GM12878 (cell line): ENCODE measurements at regions not wholly inside any gene's neighbourhood (a gene's known extent, or its start where the extent isn't known, plus 50 kb on each side); places are given as distances from the start of the nearest gene placed in this dataset.
"Not testable (repeated sequence)": the region's sequence is repeated elsewhere in the genome, so short reads cannot be mapped to it uniquely, and the experiment has no call there.

Experiments
- ETV6 ChIP-seq, 2 experiments: fragments of 450-650 bp in 1 of 2; IDR thresholded peaks in 1 of 2; conservative IDR thresholded peaks in 1 of 2; 2 replicates each; pipeline ENCODE4 v1.6.1; 2014; ENCODE audit warnings: antibody characterized with exemption in 1 of 2, borderline replicate concordance in 1 of 2, low read depth in 1 of 2, mild to moderate bottlenecking in 1 of 2, moderate library complexity in 1 of 2
- POLR2A ChIP-seq: IDR thresholded peaks from 2 replicates; pipeline ENCODE4 v1.6.1; 2011; ENCODE audit warnings: low read depth, mild to moderate bottlenecking, low read length
- SIN3A ChIP-seq: IDR thresholded peaks from 2 replicates; pipeline ENCODE4 v1.6.1; 2012; ENCODE audit warnings: low read depth, low read length, improper control_type of control experiment
- SKIL ChIP-seq: fragments of 450-650 bp; IDR thresholded peaks from 2 replicates; pipeline ENCODE4 v1.6.1; 2017; ENCODE audit warnings: mild to moderate bottlenecking, low read depth, inconsistent platforms; ENCODE audit not compliant: poor library complexity, severe bottlenecking
- SUPT20H ChIP-seq: IDR thresholded peaks from 2 replicates; pipeline ENCODE4 v1.6.1; 2011; ENCODE audit warnings: low read depth, mild to moderate bottlenecking, low read length, moderate library complexity, borderline replicate concordance; ENCODE audit not compliant: control insufficient read depth
- SUZ12 ChIP-seq: fragments of 200-600 bp; sonication (generic); IDR thresholded peaks from one replicate; pipeline ENCODE4 v1.6.1; 2018; ENCODE audit warnings: antibody characterized with exemption, mild to moderate bottlenecking; ENCODE audit not compliant: unreplicated experiment
- TAF1 ChIP-seq: IDR thresholded peaks from 2 replicates; pipeline ENCODE4 v1.6.1; 2011; ENCODE audit warnings: mild to moderate bottlenecking, low read depth, low read length, borderline replicate concordance
- TCF12 ChIP-seq: IDR thresholded peaks from 2 replicates; pipeline ENCODE4 v1.6.1; 2011; ENCODE audit warnings: low read depth, mild to moderate bottlenecking, low read length
- TF ChIP-seq, protein P1 (sequence below), 3 experiments: IDR thresholded peaks in 2 of 3; conservative IDR thresholded peaks in 1 of 3; 2 replicates each; pipeline ENCODE4 v1.5.1; 2011; ENCODE audit warnings: low read depth in 3 of 3, low read length in 3 of 3, mild to moderate bottlenecking in 3 of 3, control low read depth in 2 of 3, moderate library complexity in 2 of 3, inconsistent platforms in 1 of 3, mixed read lengths in 1 of 3; ENCODE audit not compliant: control insufficient read depth in 2 of 3, insufficient read depth in 1 of 3; ENCODE audit errors: extremely low read depth in 1 of 3
- TF ChIP-seq, protein P2 (sequence below): fragments of 450-650 bp; IDR thresholded peaks from 2 replicates; pipeline ENCODE4 v1.6.1; 2014; ENCODE audit warnings: mild to moderate bottlenecking

GRCh38 chr2:77592955-77593354 is 70.8 kb upstream of the LRRTM4 start:
- TF ChIP-seq SUZ12; POLR2A; SUPT20H; SKIL; TAF1; SIN3A; ETV6 (conservative IDR thresholded peaks at IDR 0.05 in 1 of 2, IDR thresholded peaks at IDR 0.05 in 1 of 2; ENCODE audit: borderline replicate concordance in 1 of 2, low read depth in 1 of 2); TCF12: not testable (repeated sequence)
- TF ChIP-seq, protein P1, sequence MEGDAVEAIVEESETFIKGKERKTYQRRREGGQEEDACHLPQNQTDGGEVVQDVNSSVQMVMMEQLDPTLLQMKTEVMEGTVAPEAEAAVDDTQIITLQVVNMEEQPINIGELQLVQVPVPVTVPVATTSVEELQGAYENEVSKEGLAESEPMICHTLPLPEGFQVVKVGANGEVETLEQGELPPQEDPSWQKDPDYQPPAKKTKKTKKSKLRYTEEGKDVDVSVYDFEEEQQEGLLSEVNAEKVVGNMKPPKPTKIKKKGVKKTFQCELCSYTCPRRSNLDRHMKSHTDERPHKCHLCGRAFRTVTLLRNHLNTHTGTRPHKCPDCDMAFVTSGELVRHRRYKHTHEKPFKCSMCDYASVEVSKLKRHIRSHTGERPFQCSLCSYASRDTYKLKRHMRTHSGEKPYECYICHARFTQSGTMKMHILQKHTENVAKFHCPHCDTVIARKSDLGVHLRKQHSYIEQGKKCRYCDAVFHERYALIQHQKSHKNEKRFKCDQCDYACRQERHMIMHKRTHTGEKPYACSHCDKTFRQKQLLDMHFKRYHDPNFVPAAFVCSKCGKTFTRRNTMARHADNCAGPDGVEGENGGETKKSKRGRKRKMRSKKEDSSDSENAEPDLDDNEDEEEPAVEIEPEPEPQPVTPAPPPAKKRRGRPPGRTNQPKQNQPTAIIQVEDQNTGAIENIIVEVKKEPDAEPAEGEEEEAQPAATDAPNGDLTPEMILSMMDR (IDR thresholded peaks at IDR 0.05 in 2 of 3, conservative IDR thresholded peaks at IDR 0.05 in 1 of 3; ENCODE audit: control insufficient read depth in 2 of 3, extremely low read depth in 1 of 3, insufficient read depth in 1 of 3, low read depth in 3 of 3, low read length in 3 of 3): not testable (repeated sequence)
- TF ChIP-seq, protein P2, sequence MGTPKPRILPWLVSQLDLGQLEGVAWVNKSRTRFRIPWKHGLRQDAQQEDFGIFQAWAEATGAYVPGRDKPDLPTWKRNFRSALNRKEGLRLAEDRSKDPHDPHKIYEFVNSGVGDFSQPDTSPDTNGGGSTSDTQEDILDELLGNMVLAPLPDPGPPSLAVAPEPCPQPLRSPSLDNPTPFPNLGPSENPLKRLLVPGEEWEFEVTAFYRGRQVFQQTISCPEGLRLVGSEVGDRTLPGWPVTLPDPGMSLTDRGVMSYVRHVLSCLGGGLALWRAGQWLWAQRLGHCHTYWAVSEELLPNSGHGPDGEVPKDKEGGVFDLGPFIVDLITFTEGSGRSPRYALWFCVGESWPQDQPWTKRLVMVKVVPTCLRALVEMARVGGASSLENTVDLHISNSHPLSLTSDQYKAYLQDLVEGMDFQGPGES: not testable (repeated sequence)
